HCT116 (cell line): ENCODE measurements at regions not wholly inside any gene's neighbourhood (a gene's known extent, or its start where the extent isn't known, plus 50 kb on each side); places are given as distances from the start of the nearest gene placed in this dataset.

ENCODE experiments used
- CBX3 ChIP-seq: IDR thresholded peaks from 2 replicates; pipeline ENCODE4 v1.6.1; 2012; ENCODE audit warnings: low read depth
- EGR1 ChIP-seq: IDR thresholded peaks from 2 replicates; pipeline ENCODE4 v1.6.1; 2012; ENCODE audit warnings: low read depth
- EZH2 ChIP-seq: fragments of 200-600 bp; sonication (generic); IDR thresholded peaks from 2 replicates; pipeline ENCODE4 v1.6.1; 2017; ENCODE audit warnings: antibody characterized with exemption, mixed run types
- EZH2phosphoT487 ChIP-seq: fragments of 200-600 bp; IDR thresholded peaks from 2 replicates; pipeline ENCODE4 v1.6.1; 2018; ENCODE audit warnings: antibody characterized with exemption, borderline replicate concordance
- POLR2A ChIP-seq: IDR thresholded peaks from 2 replicates; pipeline ENCODE4 v1.7.0; 2011; ENCODE audit warnings: borderline replicate concordance; ENCODE audit not compliant: insufficient read depth, insufficient read length; ENCODE audit errors: extremely low read depth
- POLR2AphosphoS5 ChIP-seq: IDR thresholded peaks from 2 replicates; pipeline ENCODE4 v1.6.1; 2011; ENCODE audit warnings: mild to moderate bottlenecking, low read depth, low read length, moderate library complexity
- RAD21 ChIP-seq: IDR thresholded peaks from 2 replicates; pipeline ENCODE4 v1.6.1; 2012; ENCODE audit warnings: low read depth, mild to moderate bottlenecking
- SRF ChIP-seq: IDR thresholded peaks from 2 replicates; pipeline ENCODE4 v1.6.1; 2012; ENCODE audit warnings: low read depth
- TF ChIP-seq, protein P1 (sequence below): IDR thresholded peaks from 2 replicates; pipeline ENCODE4 v1.6.1; 2012
- TF ChIP-seq, protein P2 (sequence below), 3 experiments: fragments of 200-600 bp in 1 of 3; sonication (generic) in 1 of 3; IDR thresholded peaks in 2 of 3; conservative IDR thresholded peaks in 1 of 3; 2 replicates each; pipeline ENCODE4 v1.5.1; 2012 to 2017; ENCODE audit warnings: low read depth in 2 of 3, low read length in 2 of 3, antibody characterized with exemption in 1 of 3, borderline replicate concordance in 1 of 3, control low read depth in 1 of 3, mild to moderate bottlenecking in 1 of 3, mixed read lengths in 1 of 3, mixed run types in 1 of 3, moderate library complexity in 1 of 3; ENCODE audit not compliant: insufficient read depth in 1 of 3
- TF ChIP-seq, protein P3 (sequence below): IDR thresholded peaks from 2 replicates; pipeline ENCODE4 v1.6.1; 2012

DNA sequence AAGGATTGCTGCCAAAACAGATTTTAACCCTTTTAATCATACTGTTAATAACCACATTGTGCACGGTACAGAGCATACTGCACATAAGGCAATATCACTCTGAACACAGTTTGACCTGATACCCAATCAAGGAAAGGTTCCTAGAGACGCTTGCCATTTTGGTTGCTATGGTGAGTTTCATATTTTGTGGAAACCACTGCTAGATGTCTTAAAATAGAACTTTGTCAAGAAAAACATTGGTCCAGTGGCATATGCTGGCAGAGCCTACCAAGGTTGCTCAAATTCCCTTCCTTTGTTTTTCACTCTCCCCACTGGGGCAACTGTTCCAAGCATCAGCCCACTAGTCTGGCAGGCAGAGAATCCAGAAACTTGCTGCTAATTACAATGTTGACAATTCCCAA, 114.8 kb upstream of the DPYD start:
- TF ChIP-seq, protein P1, sequence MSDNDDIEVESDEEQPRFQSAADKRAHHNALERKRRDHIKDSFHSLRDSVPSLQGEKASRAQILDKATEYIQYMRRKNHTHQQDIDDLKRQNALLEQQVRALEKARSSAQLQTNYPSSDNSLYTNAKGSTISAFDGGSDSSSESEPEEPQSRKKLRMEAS, result no peak
- TF ChIP-seq SRF (no peak), EZH2 (no peak), RAD21 (no peak), EGR1 (no peak), CBX3 (no peak), POLR2A (no peak), POLR2AphosphoS5 (no peak), EZH2phosphoT487 (no peak)
- TF ChIP-seq, protein P2, sequence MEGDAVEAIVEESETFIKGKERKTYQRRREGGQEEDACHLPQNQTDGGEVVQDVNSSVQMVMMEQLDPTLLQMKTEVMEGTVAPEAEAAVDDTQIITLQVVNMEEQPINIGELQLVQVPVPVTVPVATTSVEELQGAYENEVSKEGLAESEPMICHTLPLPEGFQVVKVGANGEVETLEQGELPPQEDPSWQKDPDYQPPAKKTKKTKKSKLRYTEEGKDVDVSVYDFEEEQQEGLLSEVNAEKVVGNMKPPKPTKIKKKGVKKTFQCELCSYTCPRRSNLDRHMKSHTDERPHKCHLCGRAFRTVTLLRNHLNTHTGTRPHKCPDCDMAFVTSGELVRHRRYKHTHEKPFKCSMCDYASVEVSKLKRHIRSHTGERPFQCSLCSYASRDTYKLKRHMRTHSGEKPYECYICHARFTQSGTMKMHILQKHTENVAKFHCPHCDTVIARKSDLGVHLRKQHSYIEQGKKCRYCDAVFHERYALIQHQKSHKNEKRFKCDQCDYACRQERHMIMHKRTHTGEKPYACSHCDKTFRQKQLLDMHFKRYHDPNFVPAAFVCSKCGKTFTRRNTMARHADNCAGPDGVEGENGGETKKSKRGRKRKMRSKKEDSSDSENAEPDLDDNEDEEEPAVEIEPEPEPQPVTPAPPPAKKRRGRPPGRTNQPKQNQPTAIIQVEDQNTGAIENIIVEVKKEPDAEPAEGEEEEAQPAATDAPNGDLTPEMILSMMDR (IDR thresholded peaks at IDR 0.05 in 2 of 3, conservative IDR thresholded peaks at IDR 0.05 in 1 of 3; ENCODE audit: borderline replicate concordance in 1 of 3, insufficient read depth in 1 of 3, low read depth in 2 of 3, low read length in 2 of 3), result no peak
- TF ChIP-seq, protein P3, sequence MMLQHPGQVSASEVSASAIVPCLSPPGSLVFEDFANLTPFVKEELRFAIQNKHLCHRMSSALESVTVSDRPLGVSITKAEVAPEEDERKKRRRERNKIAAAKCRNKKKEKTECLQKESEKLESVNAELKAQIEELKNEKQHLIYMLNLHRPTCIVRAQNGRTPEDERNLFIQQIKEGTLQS, result no peak
